ENCODE measurements at regions not wholly inside any gene's neighbourhood (a gene's known extent, or its start where the extent isn't known, plus 50 kb on each side); places are given as distances from the start of the nearest gene placed in this dataset.

DNA sequence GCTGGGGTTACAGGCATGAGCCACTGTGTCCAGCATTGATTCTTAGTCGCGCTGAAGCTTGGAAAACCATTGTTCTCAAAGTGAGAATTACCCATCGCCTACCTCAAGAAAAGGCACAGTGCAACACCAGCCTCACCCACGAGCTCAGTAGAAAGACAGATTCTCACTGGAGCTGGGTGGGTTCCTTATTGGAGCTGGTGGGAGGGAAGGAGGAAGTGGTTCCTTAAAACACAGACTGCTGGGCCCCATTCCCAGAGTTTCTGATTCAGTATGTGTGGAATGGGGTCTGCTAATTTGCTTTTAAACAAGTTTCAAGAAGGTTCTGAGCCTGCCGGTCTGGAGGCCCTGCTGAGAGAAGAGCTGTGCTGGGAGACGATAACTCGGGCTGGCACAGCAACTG lies 264.7 kb downstream of the ENGASE start:
- ChIA-PET CTCF (no interaction called here), POLR2A (no interaction called here)

DNA sequence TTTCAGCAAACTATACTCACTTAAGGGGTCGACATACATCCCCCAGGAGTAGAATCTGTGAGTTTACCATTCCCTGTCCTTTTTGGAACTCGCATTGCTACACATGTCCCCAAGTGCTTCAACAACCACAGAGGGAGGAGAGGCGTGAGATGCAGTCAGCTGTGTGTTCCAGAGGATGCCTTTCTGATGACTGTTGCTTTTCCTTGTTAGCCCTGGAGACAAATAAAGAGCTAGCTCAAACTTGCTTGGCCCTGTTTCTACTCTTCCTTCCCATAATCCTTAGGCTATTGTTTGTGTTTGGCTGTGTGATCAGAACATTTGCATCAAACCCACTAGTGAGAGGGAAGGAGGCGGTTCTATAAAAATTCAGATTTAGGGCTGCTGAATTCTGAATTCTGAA lies 264.0 kb downstream of the ENGASE start:
- POLR2A ChIA-PET = no interaction called here
- CTCF ChIA-PET = no interaction called here

DNA sequence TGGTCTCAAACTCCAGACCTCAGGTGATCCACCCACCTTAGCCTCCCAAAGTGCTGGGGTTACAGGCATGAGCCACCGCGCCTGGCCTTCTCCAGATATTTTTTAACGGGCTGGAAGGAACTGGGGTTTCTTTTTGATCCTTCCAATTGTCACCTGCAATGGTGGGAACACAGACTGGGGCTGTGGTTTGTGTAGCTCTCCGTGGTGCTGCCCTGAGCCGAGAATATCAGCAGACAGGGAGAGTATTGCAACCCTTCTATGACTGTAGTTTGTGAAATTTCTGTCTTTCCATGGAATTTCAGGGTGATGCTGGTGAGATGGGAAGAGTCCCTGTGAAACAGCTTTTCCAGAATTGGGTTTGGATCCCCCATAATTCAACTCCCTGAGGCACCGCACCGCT lies 263.5 kb downstream of the ENGASE start:
- CTCF ChIA-PET = no interaction called here

DNA sequence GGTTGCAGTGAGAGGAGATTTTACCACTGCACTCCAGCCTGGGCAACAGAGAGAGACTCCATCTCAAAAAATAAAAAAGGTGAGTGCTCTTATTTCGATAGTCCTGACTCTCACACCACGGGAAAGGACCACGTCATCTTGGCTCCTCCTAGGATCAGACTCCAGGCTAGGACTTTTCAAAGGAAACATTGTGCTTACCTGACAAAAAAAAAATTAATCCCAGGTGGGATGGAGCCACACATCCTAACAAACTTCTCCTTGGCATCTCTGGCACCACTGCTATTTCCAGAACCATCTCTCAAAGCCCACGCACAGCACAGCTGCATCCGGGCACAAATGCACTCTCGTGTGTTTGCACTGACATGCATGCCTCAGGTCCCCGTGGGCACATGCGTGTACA lies 262.4 kb downstream of the ENGASE start:
- CTCF ChIA-PET = interaction anchor here (0.6 kb wide), 1 partner anchor 227 kb away, joined by 3 read pairs; no protein-coding TSS in a partner anchor
- POLR2A ChIA-PET = no interaction called here

More for the DNA sequence above, 263.5 kb downstream of the ENGASE start:
- POLR2A ChIA-PET = no interaction called here

DNA sequence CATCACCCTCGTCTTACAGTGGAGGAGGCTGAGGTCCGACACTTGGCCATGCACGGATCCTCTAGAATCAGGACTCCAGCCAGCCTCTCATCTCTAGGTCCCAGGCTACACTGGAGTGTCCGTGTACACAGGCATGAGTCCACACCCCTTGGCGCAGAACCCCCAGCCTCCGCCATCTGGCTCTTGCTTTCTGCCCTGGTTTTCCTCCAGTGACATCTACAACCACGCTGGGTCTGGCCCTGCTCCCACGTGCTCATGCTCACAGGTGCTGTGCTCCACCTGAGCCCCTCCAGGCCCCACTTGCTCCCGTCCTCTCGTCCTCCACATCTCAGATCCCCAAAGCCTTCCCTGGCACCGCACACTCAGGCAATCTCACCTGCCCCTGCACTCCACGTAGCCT lies 260.8 kb downstream of the ENGASE start:
- CTCF ChIA-PET = no interaction called here
- POLR2A ChIA-PET = no interaction called here

DNA sequence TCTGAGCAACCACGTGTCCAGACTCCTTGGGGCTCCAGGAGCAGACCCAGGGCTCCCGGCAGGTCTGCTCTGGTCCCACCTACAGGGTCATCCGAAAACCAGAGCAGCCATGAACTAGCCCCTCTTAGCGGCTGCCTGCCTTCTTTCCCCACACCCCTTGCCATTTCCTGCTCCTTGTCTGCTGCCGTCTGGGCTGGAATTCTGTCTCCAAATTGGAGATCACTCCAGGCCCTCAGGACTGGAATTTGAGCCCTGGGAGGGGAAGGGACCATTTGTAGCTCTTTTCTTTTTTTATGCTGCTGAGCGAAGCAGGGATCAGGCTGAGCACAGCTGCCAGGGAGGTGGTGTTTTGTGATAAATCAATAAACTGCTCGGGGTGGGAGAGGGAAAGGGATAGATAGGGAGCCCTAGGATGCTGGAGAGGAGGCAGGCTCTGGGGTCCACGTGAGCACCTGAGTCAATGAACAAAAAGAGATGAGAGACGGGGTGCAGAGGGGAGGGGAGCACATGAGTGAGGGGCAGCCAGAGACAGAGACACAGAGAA lies 257.5 kb downstream of the ENGASE start:
- ChIA-PET POLR2A (no interaction called here), CTCF (no interaction called here)

DNA sequence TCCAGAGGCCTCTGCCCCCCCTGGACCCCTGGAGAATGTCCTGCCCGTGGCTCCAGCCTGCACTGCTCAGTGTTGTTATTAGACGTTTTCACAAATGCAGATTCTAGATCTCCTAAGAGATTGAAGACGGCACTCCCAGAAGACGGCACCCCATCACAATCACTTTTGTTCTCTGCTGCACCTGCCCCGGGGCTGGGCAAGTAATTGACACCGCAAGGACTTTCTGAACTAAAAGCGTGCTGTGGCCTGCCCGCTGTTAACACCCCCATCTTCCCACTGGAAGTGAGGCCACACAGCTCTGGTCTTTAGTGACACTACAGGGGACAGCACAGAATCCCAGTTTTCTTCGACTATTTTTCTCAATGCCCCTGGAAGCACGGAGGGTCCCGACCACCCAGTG lies 256.9 kb downstream of the ENGASE start:
- POLR2A ChIA-PET = no interaction called here
- CTCF ChIA-PET = no interaction called here

DNA sequence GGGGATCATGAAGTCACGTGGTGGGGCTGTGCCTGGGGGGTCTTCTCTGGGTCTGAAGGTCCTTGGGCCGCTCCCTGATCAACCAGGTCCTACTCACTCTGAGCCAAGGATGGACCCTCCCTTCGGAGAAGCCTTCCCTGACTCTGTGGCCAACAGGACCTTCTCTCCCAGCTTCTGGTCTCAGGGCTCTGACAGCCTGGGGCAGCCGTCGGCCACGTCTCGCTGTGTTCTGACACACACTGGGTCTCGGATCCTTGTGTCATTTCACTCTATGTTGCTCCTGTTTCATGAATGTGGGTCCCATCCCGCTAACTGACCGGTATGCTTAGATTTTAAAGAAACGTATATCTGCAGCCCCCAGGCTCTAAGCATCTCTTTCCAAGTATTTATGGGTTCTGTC lies 256.1 kb downstream of the ENGASE start:
- CTCF ChIA-PET = no interaction called here
- POLR2A ChIA-PET = no interaction called here

DNA sequence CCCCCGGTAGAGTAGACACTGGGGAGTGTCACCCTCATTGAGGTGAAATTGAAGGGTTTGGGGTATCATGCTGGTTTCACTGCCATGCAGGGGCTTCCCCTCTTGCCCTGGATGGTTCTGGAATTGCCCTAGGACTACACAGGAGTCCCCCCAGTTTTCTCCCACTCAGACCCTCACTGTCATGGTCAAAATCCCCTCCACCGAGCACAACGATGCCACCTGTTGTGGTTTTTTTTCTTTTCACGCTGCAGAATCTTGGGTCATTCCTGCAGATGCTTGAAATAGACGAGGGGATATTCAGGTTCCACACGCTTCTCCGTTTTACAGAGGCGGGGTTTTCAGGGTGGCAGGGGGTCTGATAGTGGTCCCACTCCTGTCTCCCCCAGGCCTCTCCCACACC lies 255.6 kb downstream of the ENGASE start:
- ChIA-PET POLR2A (no interaction called here), CTCF (no interaction called here)

DNA sequence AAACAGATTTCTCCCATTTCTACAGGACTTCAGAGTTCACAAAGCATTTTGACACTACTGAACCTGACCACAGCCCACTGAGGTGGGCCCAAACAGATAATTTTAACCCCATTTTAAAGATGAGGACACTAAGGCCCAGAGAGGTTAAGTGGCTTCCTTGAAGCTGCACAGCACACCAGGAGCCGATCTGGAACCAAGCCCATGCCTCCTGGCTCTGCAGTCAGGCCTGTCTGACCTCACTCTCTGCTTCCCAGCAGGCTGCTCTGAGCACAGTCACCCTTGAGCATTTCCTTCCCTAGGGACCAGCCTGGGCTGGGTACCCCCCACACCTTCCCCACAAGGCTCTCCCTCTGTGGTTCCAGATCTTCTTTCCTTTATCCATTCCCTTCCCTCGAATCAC lies 252.2 kb downstream of the ENGASE start:
- POLR2A ChIA-PET = no interaction called here
- CTCF ChIA-PET = no interaction called here

DNA sequence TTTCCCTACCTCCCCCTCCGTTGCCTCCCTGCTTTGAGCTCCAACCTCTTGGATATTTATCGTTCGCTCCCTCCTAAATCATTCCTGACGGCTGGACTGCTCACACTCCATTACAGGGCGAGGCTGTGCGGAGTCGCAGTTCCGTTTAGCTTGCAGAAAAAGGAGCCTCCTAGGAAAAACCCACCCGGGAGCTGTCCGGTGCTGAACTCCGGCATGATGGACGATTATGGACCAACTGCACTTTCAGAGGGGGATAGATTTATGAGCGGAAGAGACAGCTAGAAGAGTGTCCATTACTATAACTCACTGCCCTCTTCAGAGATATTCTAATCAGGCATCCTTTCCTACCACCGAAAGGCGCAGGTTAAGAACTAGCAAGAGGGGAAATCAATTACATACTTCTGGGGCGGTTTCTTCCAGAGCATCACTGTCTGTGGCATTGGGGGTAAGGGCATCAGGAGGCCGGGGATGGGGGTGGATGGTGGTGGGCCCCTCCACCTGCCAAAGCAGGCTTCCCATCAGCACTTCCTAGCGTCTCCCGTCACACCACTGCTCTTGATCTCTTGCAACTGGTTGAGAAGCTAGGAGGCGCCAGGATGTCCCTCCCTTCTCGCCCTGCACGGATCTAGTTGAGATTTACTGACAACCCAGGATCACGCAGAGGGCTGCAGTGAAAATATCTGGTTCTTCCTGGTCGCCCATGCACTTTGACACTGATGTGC lies 251.2 kb downstream of the ENGASE start:
- ChIA-PET CTCF (interaction anchor here (0.8 kb wide), 1 partner anchor 49 kb away, joined by 3 read pairs; no protein-coding TSS in a partner anchor), POLR2A (no interaction called here)

DNA sequence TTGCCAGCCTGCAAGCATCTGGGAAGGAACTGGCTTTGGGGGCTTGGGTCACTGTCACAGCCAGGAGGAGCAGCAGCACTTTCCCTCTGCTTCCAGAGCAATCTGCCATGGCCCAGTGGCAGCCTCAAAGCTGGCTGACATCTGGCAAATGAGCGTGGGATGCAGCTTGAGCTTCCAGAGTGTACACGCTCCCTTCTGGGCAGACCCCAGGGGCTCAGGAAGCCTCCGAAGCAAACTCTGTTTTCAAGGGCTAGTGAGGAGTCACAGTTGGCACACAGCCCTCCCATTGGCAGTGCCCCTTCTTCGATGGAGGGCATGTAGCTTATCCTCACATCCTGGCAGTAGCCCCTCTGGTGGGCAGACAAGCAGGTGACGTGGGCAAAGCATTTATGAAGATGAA lies 249.6 kb downstream of the ENGASE start:
- POLR2A ChIA-PET = no interaction called here
- CTCF ChIA-PET = no interaction called here

DNA sequence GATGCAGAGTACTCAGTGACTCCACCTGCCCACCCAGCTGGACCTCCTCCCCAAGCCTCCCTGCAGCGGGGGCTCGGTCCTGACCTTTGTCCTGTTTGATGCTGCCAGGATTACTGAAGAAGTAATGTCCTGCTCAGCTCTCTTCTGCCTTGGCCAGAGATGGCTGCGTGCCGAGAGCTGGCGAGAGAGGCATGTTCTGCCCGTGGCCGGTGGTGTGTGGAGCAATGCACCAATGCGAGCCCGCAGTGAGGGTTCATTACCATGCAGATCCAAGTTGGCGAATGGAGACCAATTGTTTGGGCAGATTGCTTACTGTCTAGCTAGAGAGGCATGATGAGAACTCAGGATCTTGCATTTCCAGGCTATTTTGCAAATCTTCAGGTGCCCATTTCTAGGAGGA lies 248.9 kb downstream of the ENGASE start:
- CTCF ChIA-PET = no interaction called here
- POLR2A ChIA-PET = no interaction called here

DNA sequence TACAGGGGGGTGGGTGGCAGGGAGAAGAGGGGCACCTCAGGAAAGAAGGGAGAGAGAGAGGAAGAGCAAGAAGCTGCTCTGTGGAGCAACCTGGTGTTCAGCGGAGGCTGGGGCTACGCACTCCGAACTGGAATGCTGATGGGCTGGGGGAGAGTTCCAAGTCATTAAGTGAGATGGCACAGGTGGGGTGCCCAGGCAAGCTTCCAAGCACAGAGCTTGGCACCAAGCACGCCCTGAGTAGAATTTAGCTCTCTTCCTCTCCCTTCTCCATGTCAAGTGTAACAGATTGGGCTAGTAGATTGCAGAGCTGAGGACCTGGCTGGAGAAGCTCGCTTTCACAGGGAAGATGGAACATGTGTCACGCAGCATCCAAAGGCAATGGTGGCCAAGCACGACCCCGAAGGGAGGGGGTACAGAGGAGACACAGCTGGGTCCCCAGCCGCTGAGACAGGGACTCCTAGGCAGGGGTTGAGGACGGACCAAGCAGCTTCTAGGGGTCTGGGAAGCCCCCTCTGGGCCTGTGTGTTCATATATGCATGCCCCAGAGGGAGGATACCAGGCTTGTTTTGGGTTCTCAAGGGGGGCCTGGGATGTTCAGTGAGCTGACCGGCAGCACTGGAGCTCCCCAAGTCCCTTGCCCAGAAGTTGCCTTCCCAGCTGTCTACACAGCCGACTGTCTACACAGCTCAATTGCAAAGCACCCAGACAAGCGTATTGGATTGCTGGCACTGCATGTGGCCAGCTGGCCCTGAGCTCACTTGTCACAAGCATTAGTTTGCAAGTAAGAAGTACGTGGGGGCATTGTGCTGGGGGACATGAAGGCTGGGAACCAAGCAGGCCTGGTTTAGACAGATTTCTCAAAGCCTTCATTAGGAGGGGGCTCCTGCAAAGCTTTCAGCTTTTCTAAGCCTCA lies 247.8 kb downstream of the ENGASE start:
- ChIA-PET CTCF (interaction anchor here (1.1 kb wide), 1 partner anchor 68 kb away, joined by 5 read pairs; no protein-coding TSS in a partner anchor), POLR2A (no interaction called here)

DNA sequence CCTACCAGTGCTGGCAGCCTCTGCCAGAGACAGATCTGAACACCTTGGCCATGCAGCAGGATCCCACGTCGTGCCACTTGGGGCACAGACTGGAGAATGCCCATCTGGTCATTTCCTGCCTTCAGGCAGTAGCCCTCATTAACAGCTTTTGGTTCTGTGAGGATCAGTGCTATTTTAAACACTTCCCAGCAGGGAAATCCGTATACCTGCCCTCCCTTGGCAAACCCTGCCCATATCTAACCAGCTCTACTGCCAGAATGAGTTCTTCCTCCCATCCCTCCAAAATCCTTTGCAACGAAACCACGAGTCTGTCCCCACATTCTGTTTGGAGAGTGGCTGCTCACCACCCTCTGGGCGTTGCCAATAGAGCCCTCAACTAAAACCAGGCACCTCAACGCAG lies 245.7 kb downstream of the ENGASE start:
- ChIA-PET POLR2A (no interaction called here), CTCF (no interaction called here)

DNA sequence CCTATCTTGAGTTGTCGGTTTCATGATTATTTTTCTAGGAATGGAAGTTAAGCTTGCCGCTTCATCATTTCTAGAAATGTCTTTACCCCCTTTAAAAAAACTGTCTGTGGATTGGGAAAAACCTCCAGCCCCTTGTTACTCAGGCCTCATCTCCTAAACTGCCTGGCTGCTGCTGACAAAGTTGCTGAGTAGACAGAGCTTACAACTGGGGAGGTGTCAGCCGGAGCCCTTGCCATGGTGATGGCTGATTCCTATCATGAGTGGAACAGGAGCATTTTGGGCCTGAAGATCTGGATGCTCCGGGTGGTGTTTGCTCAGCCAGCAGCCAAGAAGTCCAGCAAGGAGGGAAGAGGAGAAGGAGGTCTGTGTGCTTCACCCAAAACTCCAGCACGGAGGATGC lies 243.3 kb downstream of the ENGASE start:
- CTCF ChIA-PET = interaction anchor here (1.0 kb wide), 1 partner anchor 83 kb away, joined by 3 read pairs; no protein-coding TSS in a partner anchor
- POLR2A ChIA-PET = no interaction called here

DNA sequence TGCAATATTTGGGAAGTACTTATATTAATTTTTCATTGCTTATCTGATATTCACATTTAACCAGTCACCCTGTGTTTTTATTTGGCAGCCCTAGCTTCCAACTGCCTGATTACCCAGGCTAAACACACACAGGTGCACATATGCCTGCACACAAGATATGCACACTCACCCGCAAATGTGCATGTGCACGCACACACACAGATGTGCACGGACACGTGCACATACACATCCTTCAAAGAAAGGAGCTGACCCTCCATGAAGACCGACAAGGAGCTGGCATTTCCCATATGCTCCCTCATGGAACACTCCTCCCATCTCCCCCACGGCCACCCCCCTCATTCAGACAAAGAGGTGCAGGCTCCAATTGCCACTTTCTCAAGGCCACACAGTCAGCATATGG lies 242.2 kb downstream of the ENGASE start:
- ChIA-PET CTCF (interaction anchor here (1.0 kb wide), 1 partner anchor 84 kb away, joined by 3 read pairs; no protein-coding TSS in a partner anchor), POLR2A (no interaction called here)

DNA sequence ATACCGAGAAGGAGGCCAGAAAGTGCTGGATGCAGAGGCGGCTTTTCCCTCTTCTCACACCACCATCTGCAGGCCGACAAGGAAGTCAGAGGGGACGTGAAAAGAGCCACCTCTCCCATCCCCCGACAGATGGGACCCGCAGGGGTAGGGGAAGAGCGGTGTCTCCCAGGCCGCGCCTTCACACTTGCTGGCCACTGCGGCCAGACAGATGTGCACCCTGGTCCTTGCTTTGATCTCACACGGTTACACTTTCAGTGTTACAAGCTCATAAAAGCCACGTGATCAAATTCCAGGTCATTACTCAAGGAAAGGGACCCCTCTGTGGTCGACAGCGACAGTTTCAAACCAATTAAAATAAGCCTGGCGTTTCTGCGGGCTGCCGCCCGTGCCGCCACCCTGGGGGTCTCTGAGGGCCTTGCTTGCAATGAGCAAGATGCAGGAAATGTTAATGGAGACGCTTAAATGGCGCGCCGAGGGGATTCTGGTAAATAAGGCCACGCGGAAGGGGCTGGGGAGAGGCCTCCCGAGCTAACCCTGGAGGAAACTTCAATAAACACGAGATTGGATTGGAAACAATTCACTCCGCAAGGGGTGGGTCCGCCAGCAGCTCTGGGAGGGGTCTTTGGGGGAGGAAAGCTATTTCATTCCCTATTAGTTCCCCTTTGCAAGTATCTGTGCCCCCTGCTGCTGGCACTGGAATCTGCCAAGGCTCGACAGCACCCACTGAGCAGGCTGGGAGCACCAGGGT lies 240.9 kb downstream of the ENGASE start:
- POLR2A ChIA-PET = no interaction called here
- CTCF ChIA-PET = no interaction called here

DNA sequence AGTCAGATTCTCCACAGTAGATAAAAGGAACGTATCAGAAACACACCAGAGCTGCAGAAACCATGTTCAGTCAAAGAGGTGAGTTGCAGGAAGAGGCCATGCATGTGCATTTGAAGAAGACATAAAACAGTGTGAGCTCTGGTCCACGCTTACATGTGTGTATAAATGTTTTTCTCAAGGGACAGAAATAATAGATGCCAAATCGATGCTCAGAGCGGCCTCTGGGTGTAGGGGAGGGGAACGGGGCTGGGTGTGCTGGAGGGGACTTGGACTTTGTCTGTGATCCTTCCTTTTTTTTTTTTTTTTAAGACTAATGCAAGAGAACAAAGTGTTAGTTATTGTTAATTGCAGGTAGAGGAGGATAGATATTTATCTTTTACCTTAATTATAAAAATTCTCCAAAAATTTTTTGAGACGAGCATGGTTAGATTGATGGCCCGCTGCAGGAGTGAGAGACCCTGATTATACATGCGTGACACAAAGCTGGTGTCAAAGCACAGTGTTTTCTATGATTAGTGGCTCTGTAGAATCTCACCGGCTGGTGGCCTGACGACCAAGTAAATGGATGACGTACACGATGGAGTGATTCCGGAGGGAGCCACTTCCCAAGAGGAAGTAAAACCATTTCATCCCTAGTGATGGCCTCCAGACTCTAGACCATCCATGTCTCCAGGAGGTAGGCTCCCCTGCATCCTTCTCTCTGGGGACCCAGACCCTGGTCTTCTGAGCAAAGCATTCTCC lies 240.2 kb downstream of the ENGASE start:
- ChIA-PET POLR2A (no interaction called here), CTCF (no interaction called here)

DNA sequence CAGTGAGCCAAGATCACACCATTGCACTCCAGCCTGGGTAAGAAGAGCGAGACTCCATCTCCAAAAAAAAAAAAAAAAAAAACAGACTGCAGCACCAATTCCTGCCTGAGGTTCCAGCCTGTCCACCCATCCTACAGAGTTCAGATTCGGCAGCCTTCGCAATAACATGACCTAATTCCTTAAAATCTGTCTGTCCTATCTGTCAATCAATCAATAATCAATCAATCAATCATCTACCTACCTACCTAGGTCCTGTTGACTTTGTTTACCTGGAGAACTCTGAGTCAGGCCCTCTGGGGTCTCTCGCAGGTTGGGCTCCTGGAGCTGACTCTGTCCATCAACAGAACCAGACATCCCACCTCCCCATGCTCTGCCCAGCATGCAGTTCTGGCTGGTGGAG lies 236.7 kb downstream of the ENGASE start:
- CTCF ChIA-PET = no interaction called here
- POLR2A ChIA-PET = no interaction called here

Data from activated CD8-positive, alpha-beta memory T cell treated with anti-CD3 and anti-CD28 coated beads for 36 hours (primary cell).